ENCODE measurements at regions not wholly inside any gene's neighbourhood (a gene's known extent, or its start where the extent isn't known, plus 50 kb on each side); places are given as distances from the start of the nearest gene placed in this dataset.
"Not testable (repeated sequence)": the region's sequence is repeated elsewhere in the genome, so short reads cannot be mapped to it uniquely, and the experiment has no call there.

DNA sequence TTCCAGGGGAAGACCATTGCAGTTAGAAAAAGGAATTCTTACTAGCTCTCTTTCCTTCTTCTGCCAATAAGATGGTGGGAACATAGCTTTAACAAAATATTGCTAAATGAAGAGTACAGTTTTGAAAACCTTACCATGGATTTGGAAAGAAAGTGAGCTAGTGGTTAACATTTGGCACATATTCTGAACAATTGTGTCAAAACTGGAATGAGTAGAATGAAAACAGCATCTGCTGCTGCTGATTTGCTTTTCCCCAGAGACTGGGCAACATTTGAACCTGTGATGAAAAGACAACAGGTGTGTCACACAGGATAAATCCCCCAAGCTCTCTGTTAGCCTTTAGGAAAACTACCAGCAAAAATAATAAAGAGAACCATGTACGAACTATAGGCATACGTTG is 761.4 kb downstream of the KCNA4 start:
- no peak for DNase-seq (ENCODE audit: low read depth)

- no peak for DNase-seq (ENCODE audit: low read depth)
Observed at GRCh38 chr11:29251738-29252137, 765.1 kb downstream of the KCNA4 start.

GRCh38 chr11:29249713-29250112 is 767.1 kb downstream of the KCNA4 start:
- DNase-seq (ENCODE audit: low read depth): no peak

- DNase-seq (ENCODE audit: low read depth): no peak
Observed at GRCh38 chr11:29244355-29244754, 772.5 kb downstream of the KCNA4 start.

- no peak for DNase-seq (ENCODE audit: low read depth)
Observed at GRCh38 chr11:29243616-29244015, 773.2 kb downstream of the KCNA4 start.

- DNase-seq (ENCODE audit: low read depth): no peak
Observed at GRCh38 chr11:29231991-29232390, 784.8 kb downstream of the KCNA4 start.

GRCh38 chr11:29231586-29231985 is 785.2 kb downstream of the KCNA4 start:
- no peak for DNase-seq (ENCODE audit: low read depth)

- DNase-seq (ENCODE audit: low read depth): no peak
Observed at GRCh38 chr11:29227811-29228210, 789.0 kb downstream of the KCNA4 start.

- no peak for DNase-seq (ENCODE audit: low read depth)
Observed at GRCh38 chr11:29224739-29225384, 792.0 kb downstream of the KCNA4 start.

DNA sequence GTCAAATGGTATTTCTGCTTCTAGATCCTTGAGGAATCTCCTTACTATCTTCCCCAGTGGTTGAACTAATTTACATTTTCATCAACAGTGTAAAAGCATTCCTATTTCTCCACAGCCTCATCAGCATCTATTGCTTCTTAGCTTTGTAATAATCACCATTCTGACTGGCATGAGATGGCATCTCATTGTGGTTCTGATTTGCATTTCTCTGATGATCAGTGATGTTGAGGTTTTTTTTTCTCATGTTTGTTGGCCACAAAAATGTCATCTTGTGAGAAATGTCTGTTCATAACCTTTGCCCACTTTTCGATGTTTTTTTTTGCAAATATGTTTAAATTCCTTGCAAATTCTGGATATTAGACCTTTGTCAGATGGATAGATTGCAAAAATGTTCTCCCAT is 797.3 kb downstream of the KCNA4 start:
- not testable (repeated sequence) for DNase-seq (ENCODE audit: low read depth)

DNA sequence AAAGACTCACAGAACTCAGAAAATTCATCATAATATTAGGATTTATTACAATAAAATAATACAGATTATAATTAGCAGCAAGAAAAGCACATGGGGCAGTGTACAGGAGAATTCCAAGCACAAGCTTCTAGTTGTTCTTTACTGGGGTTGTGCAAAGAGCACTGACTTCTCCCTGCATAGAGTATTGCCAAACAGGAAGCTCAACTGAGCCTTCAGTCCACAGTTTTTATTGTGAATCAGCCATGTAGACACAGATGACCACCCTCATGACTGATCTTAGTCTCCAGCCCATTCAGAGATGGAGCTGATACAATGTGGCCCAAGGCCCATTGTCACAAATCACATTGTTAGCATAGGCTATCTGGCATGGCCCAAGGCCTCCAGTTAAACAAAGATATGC is 798.9 kb downstream of the KCNA4 start:
- no peak for DNase-seq (ENCODE audit: low read depth)

GRCh38 chr11:29214833-29215232 is 802.0 kb downstream of the KCNA4 start:
- DNase-seq (ENCODE audit: low read depth): peak; percentile 36

- no peak for DNase-seq (ENCODE audit: low read depth)
Observed at GRCh38 chr11:29211202-29211601, 805.6 kb downstream of the KCNA4 start.

GRCh38 chr11:29210426-29210825 is 806.4 kb downstream of the KCNA4 start:
- DNase-seq (ENCODE audit: low read depth): no peak

- no peak for DNase-seq (ENCODE audit: low read depth)
Observed at GRCh38 chr11:29208117-29208516, 808.7 kb downstream of the KCNA4 start.

DNA sequence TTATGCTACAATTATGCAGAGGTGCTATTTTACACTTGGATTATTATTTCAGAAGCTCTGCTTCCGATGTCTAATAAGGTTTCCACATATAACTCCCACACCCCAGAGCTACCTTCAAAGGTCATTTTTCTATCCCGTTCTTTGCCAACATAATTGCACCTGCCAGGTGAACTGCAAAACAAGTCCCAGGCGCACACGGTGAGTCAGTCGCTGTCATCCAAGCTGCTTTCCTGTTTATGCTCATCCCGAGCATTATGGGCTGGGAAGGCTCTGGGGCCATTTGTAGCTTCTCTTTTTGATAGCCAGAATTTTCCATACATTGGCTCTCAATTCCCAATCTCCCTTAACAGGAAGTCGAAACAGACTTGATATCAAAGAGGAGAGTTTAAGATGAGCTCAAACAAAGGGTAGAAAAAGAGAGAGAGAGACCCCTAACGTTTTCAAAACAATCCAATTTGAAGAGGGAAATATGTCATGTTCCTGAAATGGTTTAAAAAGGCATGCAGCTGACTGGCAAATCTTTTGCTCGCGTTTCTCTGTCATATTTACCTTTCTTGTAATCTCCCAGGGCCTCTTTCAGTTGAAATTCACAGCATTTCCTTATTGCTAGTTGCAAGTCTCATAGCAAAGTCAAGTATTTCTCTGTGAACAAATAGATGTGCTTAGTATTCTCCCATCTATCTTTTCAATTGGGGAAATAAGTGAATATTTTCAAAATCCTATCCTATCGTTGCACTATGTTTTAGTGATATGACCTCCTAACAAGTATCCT is 815.9 kb downstream of the KCNA4 start:
- DNase-seq (ENCODE audit: low read depth): no peak

DNA sequence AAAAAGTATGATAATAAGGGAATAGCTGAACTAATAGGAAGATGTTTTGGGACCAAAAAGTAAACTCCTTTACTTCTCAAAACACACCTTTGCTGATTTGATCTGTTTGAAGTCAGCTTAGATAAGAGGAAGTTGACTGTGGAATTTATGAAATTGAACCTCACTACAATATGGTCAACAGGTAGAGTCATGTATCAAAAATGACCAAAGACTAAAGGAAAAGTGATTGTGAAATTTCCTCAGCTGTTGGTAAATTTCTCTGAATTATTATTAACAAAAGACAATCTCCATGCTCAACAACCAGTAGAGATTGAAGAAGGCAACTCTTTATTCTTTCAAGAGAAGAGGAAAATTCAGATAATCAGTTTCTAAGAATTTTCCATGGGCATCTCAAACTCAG is 826.5 kb downstream of the KCNA4 start:
- peak; percentile 16 for DNase-seq (ENCODE audit: low read depth)

DNA sequence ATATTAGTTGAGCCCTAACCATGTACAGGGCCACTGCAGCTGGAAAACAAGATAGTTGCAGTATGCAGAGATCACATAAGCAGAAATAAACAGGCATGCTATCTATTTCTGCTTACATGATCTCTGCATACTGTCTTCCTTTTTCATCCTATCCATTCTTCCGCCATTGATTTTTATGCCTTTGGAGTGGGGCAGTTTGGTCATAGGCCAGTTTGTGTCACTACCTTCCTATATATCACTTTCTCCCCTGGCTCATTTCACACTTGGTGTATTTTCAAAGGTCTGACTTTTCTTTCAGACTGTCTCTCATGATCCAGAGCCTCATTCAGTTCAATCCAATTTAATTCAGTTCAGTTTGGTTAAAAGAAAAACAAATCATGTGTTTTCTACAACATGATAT is 829.6 kb downstream of the KCNA4 start:
- DNase-seq (ENCODE audit: low read depth): no peak

GRCh38 chr11:29184939-29185890 is 831.6 kb downstream of the KCNA4 start:
- DNase-seq (ENCODE audit: low read depth): peak; percentile 96

DNA sequence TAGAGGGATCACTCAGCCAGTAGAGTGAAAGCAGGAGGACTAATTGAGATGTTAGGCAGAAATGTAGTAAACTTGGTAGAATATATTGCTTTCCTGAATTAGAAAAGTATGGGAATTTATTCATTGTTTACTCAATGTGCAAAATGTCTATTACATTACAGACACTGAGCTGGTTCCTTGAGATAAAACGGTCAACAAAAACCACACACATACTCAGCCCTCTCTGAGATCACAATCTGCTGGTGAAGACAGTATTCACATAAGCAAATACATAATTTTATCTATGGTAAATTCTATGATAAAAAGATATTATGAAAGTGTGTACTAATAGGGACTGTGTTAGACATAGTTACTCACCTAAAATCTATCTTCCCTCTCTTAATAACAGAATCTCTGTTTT is 833.5 kb downstream of the KCNA4 start:
- DNase-seq (ENCODE audit: low read depth): no peak

DNA sequence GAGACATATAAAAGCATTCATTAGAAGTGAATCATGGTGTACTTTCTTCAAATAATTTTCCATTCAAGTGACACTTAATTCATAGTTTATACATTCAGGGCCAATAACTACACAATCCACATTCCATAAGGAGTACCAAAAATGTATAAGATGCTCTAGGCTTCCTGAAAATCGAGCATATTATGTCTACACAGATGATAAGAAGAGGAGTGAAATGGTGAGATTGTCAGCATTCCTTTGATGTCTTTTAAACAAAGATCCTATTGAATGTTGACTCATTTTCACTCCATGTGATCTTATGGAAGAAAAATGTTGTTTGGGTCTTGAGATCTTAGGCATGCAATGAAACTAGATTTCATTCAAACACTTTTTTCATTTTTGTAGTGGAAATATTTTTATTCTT is 843.2 kb downstream of the KCNA4 start:
- DNase-seq (ENCODE audit: low read depth): peak; percentile 60

DNA sequence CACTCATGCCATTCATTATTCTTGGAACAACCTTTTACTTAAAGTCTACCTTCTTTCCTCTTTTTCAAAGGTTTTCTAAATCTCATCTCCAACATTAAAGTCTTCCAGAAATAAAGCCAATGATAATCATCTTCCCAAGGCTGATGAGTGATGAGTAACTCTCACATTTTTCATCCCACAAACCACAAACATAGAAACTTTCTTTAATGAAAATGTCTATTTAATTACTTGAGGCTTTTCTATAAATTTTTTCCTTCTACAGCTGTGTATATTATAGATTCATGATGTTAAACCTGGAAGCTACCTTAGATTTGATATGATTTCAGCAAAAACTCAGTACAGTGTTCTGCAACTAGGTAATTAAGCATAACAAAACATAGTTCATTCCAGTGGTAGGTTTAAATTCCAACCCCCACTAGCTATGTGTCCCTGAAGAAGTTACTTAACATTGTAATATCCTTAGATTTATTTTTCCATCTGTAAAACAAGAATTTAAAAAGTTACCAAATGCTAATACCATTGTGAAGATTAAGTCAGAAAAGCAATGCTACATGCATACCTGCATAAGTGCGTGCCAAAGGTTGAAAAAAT is 845.4 kb downstream of the KCNA4 start:
- peak; percentile 22 for DNase-seq (ENCODE audit: low read depth)

All from renal cortical epithelial cell (primary cell).